ENCODE measurements at regions not wholly inside any gene's neighbourhood (a gene's known extent, or its start where the extent isn't known, plus 50 kb on each side); places are given as distances from the start of the nearest gene placed in this dataset.
"Not testable (repeated sequence)": the region's sequence is repeated elsewhere in the genome, so short reads cannot be mapped to it uniquely, and the experiment has no call there.

DNA sequence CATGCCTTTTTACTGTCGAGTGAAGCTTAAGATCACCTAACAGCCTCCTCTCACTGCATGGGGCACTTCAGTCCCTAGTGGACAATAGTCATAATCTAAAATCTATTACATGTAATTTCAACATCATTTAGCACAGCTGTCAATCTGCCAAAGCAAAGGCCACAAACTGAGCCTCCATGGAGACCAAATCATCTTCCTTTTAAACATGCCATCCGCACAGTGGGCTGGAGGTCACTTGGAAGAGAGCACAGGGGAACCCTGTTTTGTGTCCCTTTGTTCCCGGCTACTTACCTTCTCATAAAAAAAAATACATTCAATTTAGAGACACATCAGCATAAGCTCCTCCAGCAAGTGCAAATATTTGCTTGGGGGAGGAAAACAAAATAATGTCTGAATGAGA lies 167.3 kb downstream of the SQOR start:
- 69 to 86% methylated on average over 3 of the region's 3 CpGs for WGBS, 2 donors
- Histone ChIP-seq H3K36me3 (no peaks in the 10 kb centered on the region), H3K9me3 (no peaks in the 10 kb centered on the region), H3K4me3 (no peak overlapping the region), H3K27ac (no peak overlapping the region), H3K4me1 (no peaks in the 10 kb centered on the region), H3K27me3 (no peaks in the 10 kb centered on the region)
- no peak for DNase-seq
- no peak for TF ChIP-seq POLR2A (IDR thresholded peaks at IDR 0.05)
- TF ChIP-seq, protein P1, sequence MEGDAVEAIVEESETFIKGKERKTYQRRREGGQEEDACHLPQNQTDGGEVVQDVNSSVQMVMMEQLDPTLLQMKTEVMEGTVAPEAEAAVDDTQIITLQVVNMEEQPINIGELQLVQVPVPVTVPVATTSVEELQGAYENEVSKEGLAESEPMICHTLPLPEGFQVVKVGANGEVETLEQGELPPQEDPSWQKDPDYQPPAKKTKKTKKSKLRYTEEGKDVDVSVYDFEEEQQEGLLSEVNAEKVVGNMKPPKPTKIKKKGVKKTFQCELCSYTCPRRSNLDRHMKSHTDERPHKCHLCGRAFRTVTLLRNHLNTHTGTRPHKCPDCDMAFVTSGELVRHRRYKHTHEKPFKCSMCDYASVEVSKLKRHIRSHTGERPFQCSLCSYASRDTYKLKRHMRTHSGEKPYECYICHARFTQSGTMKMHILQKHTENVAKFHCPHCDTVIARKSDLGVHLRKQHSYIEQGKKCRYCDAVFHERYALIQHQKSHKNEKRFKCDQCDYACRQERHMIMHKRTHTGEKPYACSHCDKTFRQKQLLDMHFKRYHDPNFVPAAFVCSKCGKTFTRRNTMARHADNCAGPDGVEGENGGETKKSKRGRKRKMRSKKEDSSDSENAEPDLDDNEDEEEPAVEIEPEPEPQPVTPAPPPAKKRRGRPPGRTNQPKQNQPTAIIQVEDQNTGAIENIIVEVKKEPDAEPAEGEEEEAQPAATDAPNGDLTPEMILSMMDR (IDR thresholded peaks at IDR 0.05) = no peak
- intact Hi-C loops (cut with DNase I) = no loop called here

DNA sequence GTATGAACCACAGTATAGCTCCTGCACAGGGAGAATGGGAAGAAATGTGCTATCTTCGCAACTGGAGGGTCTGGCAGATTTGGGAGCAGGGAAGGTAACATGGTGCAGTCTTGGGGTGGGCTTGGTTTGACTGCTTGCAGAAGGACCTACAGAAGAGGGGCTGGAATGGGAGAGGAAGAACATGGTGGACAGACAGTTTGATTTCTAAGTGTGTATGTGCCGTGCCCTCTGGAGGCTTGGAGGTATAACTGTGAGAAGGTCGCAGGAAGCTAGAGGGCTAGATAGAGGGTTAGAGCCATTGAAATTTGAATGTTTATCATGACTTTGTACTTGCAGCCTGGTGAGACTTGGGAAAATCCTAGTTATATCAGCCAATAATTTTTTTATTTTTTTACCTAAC lies 169.2 kb downstream of the SQOR start:
- no peak overlapping the region for H3K27ac ChIP-seq
- WGBS, 2 donors = 85 to 95% methylated on average over 3 of the region's 3 CpGs
- no peak for DNase-seq
- no peaks in the 10 kb centered on the region for H3K36me3 ChIP-seq
- no peaks in the 10 kb centered on the region for H3K9me3 ChIP-seq
- intact Hi-C loops (cut with DNase I) = no loop called here
- no peak overlapping the region for H3K4me3 ChIP-seq
- H3K27me3 ChIP-seq = no peaks in the 10 kb centered on the region
- TF ChIP-seq, protein P1 (IDR thresholded peaks at IDR 0.05) = no peak
- TF ChIP-seq POLR2A (IDR thresholded peaks at IDR 0.05) = no peak
- no peaks in the 10 kb centered on the region for H3K4me1 ChIP-seq

DNA sequence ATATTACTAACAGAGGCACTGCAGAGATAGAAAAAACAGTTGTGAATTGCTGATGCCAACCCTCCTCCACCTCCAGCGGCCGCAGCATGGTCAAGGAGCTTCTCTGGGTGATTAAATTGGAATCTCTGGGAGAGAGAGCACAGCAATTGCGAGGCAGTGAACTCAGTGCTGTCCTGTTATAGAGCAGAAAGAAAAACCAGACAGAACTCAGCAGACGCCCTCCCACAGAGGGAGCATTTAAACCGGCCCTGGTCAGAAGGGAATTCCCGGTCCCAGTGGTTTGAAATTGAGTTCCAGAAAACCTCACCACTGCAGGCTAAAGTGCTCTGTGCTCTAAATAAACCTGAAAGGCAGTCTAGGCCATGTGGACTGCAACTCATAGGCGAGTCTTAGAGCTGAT lies 175.4 kb downstream of the SQOR start:
- Histone ChIP-seq H3K4me1 (no peaks in the 10 kb centered on the region), H3K4me3 (no peak overlapping the region), H3K36me3 (no peaks in the 10 kb centered on the region), H3K27ac (no peak overlapping the region), H3K9me3 (no peaks in the 10 kb centered on the region), H3K27me3 (no peaks in the 10 kb centered on the region)
- TF ChIP-seq POLR2A (IDR thresholded peaks at IDR 0.05) = no peak
- TF ChIP-seq, protein P1 (IDR thresholded peaks at IDR 0.05) = no peak
- DNase-seq = no peak
- WGBS, 2 donors = 60 to 69% methylated on average over 4 to 7 of the region's 7 CpGs
- intact Hi-C loops (cut with DNase I) = no loop called here

DNA sequence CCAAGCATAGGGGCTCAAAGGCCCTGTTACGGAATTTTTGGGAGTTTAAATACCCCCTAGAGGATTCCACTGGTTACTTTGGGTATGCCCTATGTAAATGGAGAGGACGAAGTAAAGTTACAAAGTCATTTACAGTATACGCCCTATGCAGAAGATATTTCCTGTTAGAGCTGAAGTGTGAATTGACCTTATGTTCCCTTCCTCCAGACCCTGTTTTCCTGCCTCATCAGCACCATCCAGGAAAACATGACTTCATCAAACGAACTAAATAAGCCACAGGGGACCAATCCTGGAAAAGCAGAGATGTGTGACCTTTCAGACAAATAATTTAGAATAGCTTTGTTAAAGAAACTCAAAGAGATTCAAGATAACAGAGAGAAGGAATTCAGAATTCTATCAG lies 177.4 kb downstream of the SQOR start:
- DNase-seq = no peak
- no peaks in the 10 kb centered on the region for H3K9me3 ChIP-seq
- intact Hi-C loops (cut with DNase I) = no loop called here
- no peaks in the 10 kb centered on the region for H3K4me1 ChIP-seq
- no peaks in the 10 kb centered on the region for H3K27me3 ChIP-seq
- no peaks in the 10 kb centered on the region for H3K36me3 ChIP-seq
- WGBS, 2 donors = 51 to 57% methylated on average over 4 of the region's 4 CpGs
- no peak overlapping the region for H3K4me3 ChIP-seq
- TF ChIP-seq POLR2A (IDR thresholded peaks at IDR 0.05) = no peak
- TF ChIP-seq, protein P1 (IDR thresholded peaks at IDR 0.05) = no peak
- no peak overlapping the region for H3K27ac ChIP-seq

DNA sequence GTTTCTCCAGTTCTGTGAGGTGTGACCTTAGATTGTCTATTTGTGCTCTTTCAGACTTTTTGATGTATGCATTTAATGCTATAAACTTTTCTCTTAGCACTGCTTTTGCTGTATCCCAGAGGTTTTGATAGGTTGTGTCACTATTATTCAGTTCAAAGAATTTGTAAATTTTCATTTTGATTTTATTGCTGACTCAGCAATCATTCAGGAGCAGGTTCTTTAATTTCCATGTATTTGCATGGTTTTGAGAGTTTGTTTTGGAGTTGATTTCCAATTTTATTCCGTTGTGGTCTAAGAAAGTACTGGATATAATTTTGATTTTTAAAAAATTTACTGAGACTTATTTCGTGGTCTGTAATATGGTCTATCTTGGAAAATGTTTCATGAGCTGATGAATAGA lies 182.7 kb downstream of the SQOR start:
- H3K27me3 ChIP-seq; H3K27ac ChIP-seq; H3K9me3 ChIP-seq; H3K4me3 ChIP-seq; DNase-seq; H3K4me1 ChIP-seq; H3K36me3 ChIP-seq; intact Hi-C loops (cut with DNase I): not testable (repeated sequence)
- 78 to 81% methylated on average over 2 of the region's 2 CpGs for WGBS, 2 donors

DNA sequence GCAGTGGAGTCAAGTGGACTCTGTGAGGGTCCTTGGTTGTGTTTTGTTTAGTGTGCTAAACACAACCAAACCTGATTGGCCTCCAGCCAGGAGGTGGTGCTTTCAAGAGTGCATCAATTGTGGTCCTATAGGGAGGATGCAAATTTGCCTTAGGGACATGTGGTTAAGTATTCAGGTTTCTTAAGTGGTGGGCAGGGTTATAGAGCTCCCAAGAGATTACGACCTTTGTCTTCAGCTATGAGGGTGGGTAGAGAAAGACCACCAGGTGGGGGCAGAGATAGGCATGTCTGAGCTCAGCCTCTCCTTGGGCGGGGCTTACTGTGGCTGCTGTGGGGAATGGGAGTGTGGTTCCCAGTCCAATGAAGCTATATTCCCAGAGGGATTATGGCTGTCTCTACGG lies 186.6 kb downstream of the SQOR start:
- Histone ChIP-seq H3K36me3 (no peaks in the 10 kb centered on the region), H3K27me3 (no peaks in the 10 kb centered on the region), H3K9me3 (no peaks in the 10 kb centered on the region), H3K27ac (no peak overlapping the region), H3K4me3 (no peak overlapping the region), H3K4me1 (no peaks in the 10 kb centered on the region)
- TF ChIP-seq, protein P1 (IDR thresholded peaks at IDR 0.05) = no peak
- TF ChIP-seq POLR2A (IDR thresholded peaks at IDR 0.05) = no peak
- intact Hi-C loops (cut with DNase I) = no loop called here
- DNase-seq = no peak
- 93% methylated on average over 3 of the region's 3 CpGs; no CpG with 5 or more reads in 1 of the 2 donors for WGBS, 2 donors

DNA sequence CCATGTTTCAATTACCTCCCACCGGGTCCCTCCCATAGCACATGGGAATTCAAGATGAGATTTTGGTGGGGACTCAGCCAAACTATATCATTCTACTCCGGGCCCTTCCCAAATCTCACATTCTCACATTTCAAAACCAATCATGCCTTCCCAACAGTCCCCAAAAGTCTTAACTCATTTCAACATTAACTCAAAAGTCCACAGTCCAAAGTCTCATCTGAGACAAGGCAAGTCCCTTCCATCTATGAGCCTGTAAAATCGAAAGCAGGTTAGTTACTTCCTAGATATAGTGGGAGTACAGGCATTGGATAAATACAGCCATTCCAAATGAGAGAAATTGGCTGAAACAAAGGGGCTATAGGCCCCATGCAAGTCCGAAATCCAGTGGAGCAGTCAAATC lies 188.1 kb downstream of the SQOR start:
- intact Hi-C loops (cut with DNase I); H3K9me3 ChIP-seq; H3K4me1 ChIP-seq; H3K36me3 ChIP-seq; H3K27ac ChIP-seq; H3K27me3 ChIP-seq; H3K4me3 ChIP-seq; DNase-seq: not testable (repeated sequence)
- WGBS, 2 donors = 66 to 75% methylated on average over 4 of the region's 4 CpGs

Measured in esophagus squamous epithelium (tissue), 5 donors.